ENCODE measurements at regions not wholly inside any gene's neighbourhood (a gene's known extent, or its start where the extent isn't known, plus 50 kb on each side); places are given as distances from the start of the nearest gene placed in this dataset.

GRCh38 chr5:101977729-101978345 is 318.2 kb downstream of the SLCO4C1 start:
- TF ChIP-seq EZH2 (IDR thresholded peaks at IDR 0.05; ENCODE audit: insufficient read depth, poor library complexity, severe bottlenecking): no peak
- no peak for TF ChIP-seq EZH2phosphoT487 (IDR thresholded peaks at IDR 0.05; ENCODE audit: insufficient read depth, low read depth)

Data from GM23248 (cell line).